GM19463 (cell line): ENCODE measurements at regions not wholly inside any gene's neighbourhood (a gene's known extent, or its start where the extent isn't known, plus 50 kb on each side); places are given as distances from the start of the nearest gene placed in this dataset.
"Not testable (repeated sequence)": the region's sequence is repeated elsewhere in the genome, so short reads cannot be mapped to it uniquely, and the experiment has no call there.

Source experiments
- ATAC-seq: cut with Tn5 transposase; IDR thresholded peaks from one replicate; pipeline ENCODE4 v1.9.1; 2021; ENCODE audit warnings: mild to moderate bottlenecking, moderate library complexity; ENCODE audit not compliant: unreplicated experiment

DNA sequence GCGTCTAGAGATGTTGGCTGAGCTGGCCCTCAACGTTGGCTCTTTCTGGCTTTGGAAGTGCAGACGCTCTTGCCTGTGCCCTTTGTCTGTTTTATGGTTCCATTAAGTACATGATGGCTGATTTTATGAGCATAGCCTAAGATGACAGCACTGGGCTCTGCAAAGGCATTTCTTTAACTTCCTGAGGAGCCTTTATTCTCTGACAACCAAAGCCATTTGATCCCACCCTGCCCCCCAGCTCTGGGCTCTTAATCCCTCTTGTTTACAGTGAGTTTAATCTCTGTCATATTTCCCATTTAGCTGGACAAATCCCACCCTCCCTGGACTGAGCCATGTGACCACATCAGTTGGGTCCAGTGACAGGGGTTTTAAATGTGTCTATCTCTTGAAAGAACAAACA, 195.9 kb downstream of the ACKR3 start:
- ATAC-seq = no peak

DNA sequence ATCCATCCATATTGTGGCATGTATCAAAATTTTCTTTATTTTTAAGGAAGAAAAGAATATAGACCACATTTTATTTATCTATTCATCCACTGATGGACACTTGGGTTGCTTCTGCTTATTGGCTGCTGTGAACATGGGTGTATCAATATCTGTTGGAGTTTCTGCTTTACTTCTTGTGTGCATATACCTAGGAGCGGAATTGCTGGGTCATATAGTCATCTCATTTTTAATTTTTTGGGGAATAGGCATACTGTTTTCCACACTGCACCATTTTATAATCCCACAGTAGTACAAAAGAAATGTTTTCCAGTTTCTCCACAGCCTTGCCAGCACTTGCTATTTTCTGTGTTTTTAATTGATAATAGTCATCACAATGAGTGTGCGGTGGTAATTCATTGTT, 197.2 kb downstream of the ACKR3 start:
- ATAC-seq = no peak

DNA sequence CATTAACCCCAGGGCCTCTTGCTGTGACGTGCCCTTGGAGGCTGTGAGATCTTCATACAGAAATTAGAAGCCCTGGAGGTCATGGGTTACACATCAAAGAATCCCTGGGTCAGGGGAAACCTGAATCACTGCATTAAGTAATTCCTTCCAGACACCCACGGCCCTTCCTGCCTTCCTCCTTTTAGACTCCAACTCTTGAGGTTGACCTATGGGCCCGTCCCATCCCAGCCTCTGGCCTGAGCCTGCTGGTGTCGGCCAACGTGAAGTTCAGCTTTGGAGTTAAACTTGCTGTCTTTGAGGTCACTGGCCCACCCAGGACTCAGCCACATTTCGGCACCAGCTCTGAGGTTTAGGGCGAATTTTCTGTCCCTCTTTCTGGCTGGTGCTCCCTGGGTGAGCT, 198.3 kb downstream of the ACKR3 start:
- no peak for ATAC-seq

DNA sequence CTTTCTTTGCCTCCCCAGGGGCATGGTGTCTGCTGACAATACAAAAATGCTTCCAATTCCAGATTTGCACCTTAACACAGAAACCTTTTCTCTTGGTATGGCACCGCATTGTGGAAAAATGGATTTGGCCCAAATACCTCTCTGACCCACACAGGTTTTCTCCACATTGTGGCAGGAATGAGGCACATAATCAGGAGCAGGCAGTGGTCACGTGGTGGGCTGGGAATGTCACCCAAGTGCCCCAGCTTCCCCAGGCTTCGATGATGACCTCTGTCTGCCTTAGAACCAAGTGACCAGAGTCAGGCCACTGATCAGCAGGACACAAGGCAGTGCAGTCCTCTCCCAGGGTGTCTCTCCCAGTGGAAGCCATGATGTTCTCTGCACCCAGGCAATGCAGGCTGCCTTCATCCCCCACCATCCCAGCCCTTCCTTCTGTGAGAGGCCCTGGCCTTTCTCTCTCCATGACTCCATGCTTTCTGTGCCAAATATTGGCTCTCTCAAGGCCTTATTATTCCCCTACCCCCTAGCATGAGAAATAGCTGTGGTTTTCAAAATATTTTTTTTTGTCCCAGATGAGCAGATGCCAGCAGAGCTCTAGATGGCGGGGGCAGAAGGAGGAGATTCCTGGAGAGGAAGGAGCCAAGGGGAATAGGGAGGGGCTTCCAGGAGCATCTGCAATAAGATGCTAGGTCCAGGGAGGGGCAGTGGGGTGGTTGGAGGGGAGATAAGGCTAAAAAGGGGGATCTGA, 198.9 kb downstream of the ACKR3 start:
- no peak for ATAC-seq

DNA sequence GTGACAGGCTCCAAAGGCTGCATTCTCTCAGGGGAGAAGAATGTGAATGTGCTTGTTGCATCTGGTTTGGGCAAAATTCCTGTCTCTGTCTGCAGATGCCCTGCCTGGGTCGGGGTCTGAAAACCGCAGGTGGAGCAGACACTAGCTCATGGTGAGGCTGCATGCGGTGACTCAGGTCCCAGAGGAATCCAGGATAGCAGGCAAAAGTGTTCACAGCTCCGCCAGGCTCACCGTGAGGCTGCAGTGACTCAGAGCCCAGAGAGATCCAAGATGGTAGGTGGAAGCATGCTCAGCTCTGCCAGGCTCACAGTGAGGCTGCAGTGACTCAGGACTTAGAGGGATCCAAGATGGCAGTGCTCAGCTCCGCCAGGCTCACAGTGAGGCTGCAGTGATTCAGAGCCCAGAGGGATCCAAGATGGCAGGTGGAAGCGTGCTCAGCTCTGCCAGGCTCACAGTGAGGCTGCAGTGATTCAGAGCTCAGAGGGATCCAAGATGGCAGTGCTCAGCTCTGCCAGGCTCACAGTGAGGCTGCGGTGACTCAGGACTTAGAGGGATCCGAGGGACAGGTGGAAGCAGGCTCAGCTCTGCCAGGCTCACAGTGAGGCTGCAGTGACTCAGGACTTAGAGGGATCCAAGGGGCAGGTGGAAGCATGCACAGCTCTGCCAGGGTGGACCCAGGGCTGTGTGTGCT, 200.5 kb downstream of the ACKR3 start:
- ATAC-seq = no peak

DNA sequence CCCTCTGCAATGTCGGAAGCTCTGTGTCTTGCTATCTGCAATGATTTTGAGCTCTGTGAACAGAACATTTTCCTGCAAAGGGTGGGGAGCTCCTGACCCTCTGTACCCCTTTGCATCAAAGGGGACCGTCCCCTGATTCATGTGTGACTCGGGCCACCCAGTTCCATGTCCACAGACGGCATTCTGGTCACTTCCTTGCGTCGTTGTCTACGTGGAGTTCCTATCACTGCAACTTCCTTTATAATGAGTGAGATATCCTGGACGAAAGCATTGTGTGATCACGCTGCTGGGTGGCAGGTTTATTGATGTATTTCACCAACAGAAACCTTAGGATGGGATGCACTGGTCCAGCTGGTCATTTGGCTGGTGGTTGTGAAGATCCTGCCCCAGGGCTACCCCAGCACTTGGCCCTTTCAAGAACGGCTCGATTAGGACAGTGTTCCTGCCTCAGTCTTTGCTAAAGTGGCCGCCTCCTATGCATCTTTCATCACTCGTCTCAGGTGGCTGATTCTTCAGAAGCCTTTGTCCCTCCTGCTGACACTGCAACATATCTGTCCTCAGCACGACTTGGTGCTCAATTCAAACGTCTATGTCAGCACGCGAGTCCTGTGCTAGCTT, 202.7 kb downstream of the ACKR3 start:
- no peak for ATAC-seq

DNA sequence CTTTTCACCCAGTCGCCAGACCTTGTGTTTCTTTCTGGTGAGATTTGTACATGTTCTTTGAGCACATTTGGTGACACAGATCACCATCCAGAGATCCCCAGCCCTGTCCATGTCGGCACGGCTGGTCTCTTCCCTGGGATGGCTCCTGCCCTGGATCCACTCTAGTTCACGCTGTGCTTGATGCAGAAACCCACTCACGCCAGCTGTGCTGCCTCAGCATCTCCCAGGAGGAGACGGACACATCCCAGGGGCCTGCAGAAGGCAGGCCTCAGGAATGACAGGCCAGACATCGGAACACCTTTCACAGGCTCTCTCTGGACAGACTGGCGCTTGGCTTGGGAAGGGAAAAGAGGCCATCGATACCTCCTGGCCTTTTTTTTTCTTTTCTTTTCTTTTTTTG, 203.6 kb downstream of the ACKR3 start:
- no peak for ATAC-seq

DNA sequence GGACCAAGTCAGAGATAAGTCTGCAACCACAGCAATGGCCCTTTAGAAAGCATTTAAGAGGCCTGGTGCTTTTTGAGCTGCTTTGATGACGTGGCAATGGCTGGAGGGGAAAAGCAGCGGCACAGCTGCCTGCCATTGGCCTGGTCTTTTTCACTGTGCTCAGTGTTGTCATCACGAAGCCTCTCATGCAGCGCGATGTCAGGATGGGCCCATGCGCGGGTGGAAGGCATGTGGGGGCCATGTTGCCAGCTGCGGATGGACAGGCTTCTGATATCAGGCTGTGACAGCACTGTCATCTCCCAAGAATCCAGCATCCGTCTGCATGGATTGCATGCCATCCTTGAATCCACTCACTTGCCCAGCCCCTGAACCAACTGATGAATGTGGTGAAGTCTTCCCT, 204.5 kb downstream of the ACKR3 start:
- ATAC-seq = no peak

DNA sequence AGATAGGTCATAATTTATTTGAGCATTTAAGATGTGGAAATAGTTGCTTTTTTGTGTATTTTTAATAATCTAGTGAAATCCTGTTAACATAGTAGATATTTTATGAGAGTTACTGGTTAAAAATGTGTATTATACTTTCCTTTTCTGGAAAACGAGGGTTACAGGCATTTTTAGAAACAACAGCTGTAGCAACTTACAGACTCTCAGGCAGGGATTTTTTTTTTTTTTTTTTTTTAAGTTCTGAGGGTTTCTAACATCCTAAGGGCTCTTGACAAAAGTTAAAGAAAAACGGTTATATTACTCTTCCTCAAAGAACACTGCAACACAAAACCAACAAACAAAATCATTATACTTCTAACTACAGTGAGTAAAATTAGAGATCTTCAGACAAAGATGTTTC, 205.9 kb downstream of the ACKR3 start:
- ATAC-seq = no peak

DNA sequence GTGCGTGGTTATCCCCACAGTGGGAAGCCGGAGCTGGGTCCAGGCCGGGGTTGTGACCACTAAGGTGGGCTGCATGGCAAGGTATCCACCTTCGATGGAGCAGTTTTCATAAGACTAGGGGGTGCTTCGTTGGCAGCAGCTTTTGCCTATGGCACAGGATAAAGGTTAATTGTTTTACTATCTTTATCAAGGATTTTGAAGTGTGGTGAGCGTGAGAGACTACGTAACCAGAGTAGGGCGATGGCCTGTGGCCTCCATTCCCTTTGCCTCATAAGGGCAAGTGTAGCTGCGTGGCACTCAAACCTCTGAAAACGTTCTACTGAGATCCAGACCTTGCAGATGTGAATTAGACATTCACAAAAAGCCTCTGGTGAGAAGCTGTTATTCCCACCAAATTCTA, 206.6 kb downstream of the ACKR3 start:
- ATAC-seq = no peak

DNA sequence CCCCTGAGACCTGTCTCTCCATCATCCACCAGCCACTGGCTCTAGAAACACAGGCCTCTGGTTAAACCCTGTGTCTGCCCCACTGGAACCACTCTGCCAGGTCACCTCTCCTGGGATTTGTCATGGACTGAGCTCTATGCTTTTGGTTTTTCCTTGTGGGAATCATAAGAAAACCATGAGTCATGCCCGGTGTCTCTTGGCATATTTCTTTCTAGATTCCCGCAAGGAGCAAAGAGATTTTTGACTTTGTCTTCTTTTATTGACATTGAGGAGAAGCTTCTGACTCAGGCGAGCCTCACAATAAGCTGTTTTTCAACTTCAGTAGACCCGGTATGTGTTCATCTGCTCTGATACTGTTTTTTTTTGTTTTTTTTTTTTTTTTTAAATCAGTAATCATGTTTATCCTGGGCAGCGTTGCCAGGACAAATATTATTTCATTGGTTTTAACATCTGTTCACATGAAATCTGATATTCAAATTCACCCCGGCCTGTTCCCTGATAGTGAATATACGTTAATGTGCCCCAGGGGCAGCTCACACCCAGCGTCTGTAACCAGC, 207.1 kb downstream of the ACKR3 start:
- ATAC-seq = no peak

DNA sequence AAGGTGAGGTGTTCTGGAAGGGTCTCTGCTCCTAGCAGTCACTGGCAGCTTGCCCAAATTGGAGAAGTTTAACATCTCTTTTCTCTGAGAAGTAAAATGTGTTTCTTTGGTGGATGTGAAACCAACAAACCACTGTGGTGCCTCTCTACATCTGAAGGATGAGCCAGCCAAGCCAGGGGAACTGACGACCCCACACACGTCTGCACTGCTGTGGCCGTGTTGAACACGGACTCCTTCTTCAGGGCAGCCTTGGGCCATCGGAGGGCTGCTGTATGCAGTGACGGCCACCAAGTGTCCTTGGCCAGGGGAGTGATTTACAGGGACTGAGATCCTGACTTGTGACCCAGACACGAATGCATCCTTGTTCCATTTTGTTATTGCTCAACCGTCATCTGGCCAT, 207.8 kb downstream of the ACKR3 start:
- no peak for ATAC-seq

DNA sequence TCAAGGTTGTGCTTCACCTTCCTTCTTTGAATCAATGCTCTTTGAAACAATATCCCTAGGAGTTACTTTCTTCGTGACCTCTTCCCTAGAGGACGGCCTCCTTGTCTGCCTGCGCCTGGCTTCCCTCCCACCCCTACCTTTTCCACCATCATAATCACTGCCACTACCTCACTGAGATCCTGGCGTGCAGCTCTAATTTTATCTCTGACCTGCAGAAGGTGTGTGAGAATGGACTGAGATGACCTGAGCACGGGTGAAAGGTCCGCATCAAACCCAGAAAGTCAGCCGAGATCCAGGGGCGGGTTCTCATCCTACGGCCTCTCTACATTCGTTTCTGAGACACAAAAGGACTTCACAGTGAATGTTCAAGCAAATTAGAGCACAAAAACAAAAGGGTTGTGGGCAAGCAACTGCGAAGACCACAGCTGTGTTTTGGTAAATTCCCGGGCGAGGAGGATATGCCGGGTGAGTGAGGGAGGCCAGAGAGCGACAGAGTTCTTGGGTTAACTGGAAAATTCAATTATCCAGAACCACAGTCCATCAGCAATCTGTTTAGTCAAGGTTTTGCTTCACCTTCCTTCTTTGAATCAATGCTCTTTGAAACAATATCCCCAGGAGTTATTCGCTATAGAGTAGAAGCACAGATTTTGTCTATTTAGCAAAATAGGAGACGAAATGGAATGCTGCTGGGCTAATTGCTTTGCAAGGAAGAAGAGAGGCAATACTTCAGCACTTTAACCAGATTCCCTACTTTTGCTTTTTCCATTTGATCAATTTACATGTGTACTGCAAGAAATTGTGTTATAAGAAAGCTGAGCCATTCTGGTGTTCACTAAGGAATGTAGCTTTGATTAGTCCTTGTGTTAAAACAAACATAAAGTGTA, 212.6 kb downstream of the ACKR3 start:
- ATAC-seq = no peak

DNA sequence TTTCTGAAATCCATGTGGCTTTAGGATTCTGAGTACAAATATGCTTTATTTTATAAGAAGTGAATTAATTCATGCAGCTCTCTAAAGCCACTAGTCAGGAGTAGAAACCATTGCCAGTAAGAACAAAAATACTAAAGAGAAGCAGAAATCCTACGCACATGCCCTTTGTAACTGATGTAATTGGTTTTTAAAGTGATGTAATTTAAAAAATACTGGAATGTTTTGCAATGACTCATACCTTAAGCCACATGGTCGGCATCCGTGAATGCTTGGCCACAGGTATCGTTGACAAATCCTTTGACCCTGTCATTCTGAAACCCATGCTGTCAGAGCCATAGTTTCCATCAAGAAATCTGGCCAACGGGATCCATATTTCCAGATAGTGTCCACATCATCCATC, 213.3 kb downstream of the ACKR3 start:
- ATAC-seq = no peak

DNA sequence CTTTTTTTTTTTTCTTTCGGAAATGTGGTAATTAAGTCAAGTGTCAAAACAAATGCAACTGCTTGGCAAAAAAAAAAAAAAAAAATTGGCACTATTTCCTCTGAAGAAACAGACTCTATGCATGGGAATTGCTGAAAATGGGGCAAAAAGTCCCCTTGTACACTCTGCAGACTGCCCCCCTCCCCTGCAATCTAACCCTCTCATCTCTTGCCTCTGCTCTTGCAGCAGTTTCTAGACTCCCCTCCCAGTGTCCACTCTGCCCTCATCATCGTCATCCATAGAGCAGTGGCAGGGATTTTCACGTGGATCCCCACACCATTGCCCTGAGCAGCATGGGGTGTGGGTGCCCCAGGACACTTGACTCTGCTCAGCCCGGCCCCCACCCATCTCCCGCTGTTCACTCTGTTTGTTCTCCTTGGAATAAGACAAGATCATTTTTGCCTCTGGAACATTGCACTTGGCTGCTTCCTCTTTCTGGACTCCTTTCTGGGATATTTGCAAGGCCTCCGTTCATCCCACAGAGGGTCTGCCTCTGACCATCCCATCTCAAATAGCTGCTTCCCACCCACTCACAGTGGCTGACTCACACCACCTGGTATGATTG, 213.9 kb downstream of the ACKR3 start:
- no peak for ATAC-seq

DNA sequence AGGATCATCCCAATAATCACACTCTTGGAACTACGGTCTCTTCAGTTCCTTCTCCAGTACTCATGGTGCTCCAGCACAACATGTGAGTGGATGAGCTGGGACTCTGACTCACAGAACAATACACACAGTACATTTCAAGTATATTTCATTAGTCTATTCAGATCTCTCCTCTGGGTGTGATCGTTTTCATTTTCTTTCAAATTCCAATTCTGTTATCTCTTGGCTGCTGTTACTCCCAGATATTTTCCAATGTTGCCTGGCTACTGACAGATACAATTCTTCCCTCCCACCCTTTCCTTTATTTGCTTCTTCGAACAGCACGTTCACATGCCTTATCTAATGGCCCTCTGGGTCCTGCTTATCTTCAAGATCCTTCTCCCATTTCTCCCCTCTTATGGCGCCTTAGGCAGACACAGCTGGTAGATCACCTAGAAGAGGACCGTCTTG, 216.0 kb downstream of the ACKR3 start:
- ATAC-seq = no peak

DNA sequence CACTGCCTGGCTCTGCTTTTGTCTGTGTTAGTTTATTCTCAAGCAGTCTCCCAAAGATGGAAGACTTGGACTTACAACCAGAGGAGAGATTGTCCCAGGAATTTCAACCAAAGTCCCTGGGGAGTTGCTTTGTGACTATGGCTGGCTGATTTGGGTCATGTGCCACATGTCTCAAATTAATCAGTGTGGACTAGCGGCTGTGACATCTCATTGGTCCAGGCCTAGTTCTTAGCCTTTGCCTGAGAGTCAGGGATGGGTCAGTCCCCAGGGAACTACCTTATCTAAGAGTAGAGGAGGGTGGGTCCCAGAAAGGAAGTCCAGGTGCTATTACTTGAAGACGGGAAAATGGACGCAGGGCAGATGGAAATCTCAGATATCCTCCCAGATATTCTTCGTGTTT, 217.1 kb downstream of the ACKR3 start:
- ATAC-seq = no peak

DNA sequence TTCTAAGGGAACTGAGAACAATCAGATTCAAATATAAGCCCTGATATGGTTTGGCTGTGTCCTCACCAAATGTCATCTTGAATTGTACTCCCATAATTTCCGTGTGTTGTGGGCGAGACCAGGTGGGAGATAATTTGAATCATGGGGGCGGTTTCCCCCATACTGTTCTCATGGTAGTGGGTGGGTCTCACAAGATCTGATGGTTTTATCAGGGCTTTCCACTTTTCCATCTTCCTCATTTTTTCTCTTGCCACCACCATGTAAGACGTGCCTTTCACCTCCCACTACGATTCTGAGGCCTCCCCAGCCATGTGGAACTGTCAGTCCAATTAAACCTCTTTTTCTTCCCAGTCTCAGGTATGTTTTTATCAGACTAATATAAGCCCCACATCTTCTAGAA, 217.8 kb downstream of the ACKR3 start:
- ATAC-seq = not testable (repeated sequence)

DNA sequence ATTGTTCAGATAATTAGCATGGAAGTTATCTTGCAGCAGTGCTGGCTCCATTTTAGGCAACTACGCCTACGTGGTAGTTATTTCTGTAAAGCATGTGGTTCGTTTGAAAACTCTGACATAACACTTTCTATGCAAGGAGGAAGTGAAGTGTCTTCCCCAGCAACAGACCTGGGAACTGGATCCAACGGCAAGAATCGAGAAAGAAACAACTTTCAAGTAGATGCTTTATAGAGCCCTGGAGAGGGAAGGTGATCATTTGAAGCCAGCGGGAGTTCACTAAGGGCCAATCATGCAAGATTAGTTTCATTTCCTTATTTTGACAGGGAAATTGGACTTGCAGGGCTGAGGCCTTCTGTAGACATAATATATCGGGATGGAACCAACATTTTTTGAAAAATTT, 218.3 kb downstream of the ACKR3 start:
- no peak for ATAC-seq

DNA sequence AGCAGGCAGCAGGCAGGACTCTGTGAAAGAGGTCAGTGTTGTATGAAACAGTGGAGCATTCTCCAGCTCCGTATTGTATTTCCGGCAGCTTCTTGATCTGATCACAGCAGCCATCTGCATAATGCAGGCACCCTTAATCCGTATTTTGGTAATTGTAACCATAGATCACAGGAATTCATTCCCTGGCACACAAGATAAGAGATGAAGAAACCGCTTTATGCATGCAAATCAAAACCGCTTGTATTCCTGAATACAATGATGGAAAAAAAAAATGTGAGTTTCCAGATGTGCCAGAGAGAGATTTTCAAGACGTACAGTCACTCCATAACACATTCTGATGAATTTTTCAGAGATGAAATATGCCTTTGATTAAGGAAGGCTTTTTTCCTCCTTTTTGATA, 221.3 kb downstream of the ACKR3 start:
- ATAC-seq = no peak
